Posterior vena cava (tissue), 2 donors: ENCODE measurements at regions not wholly inside any gene's neighbourhood (a gene's known extent, or its start where the extent isn't known, plus 50 kb on each side); places are given as distances from the start of the nearest gene placed in this dataset.
A peak's percentile ranks its signal among the peaks of the same experiment; 100 is the strongest.
"Not testable (repeated sequence)": the region's sequence is repeated elsewhere in the genome, so short reads cannot be mapped to it uniquely, and the experiment has no call there.

ENCODE experiments used
- DNase-seq: peaks from one replicate; pipeline ENCODE4 v3.0.0-alpha.2; 2020; ENCODE audit warnings: low spot score
- intact Hi-C, 2 donors: fragments of 100-400 bp; cut with DNase I; formaldehyde crosslinking; loops; one replicate each; pipeline versions ENCODE4 v1.14.1 to v1.14.2; 2022 to 2023
- donor health status: DM: yes; HTN: yes; CAD: no.
- donor health status: DM: yes; HTN: yes; CAD: no.

GRCh38 chrX:139078761-139079280 is 367.3 kb upstream of the FGF13 start:
- no peak for DNase-seq
- intact Hi-C loops, result no loop called here

GRCh38 chrX:139078342-139078741 is 366.8 kb upstream of the FGF13 start:
- no peak for DNase-seq

GRCh38 chrX:139077281-139078250 is 366.0 kb upstream of the FGF13 start:
- DNase-seq, result no peak
- intact Hi-C loops, result no loop called here

More at GRCh38 chrX:139078342-139078741, 366.8 kb upstream of the FGF13 start:
- intact Hi-C loops, result no loop called here

GRCh38 chrX:139063364-139063763 is 351.8 kb upstream of the FGF13 start:
- intact Hi-C loops, result no loop called here
- no peak for DNase-seq

GRCh38 chrX:139058831-139059495 is 347.4 kb upstream of the FGF13 start:
- no peak for DNase-seq

GRCh38 chrX:139052461-139052860 is 340.9 kb upstream of the FGF13 start:
- no peak for DNase-seq
- intact Hi-C loops, result no loop called here

More at GRCh38 chrX:139058831-139059495, 347.4 kb upstream of the FGF13 start:
- intact Hi-C loops, result no loop called here

- no peak for DNase-seq
- intact Hi-C loops, result no loop called here
Observed at GRCh38 chrX:139049465-139049864, 337.9 kb upstream of the FGF13 start.

GRCh38 chrX:139044680-139045079 is 333.2 kb upstream of the FGF13 start:
- DNase-seq, result no peak
- intact Hi-C loops, result no loop called here

- intact Hi-C loops, result no loop called here
- no peak for DNase-seq
Observed at GRCh38 chrX:139039041-139039440, 327.5 kb upstream of the FGF13 start.

- intact Hi-C loops, result no loop called here
- DNase-seq, result no peak
Observed at GRCh38 chrX:139026811-139027210, 315.3 kb upstream of the FGF13 start.

- intact Hi-C loops, result no loop called here
- no peak for DNase-seq
Observed at GRCh38 chrX:139026406-139026805, 314.9 kb upstream of the FGF13 start.

- intact Hi-C loops, result no loop called here
- DNase-seq, result no peak
Observed at GRCh38 chrX:139025816-139026215, 314.3 kb upstream of the FGF13 start.

- no peak for DNase-seq
- intact Hi-C loops, result no loop called here
Observed at GRCh38 chrX:139023531-139023930, 312.0 kb upstream of the FGF13 start.

- DNase-seq, result no peak
- intact Hi-C loops, result no loop called here
Observed at GRCh38 chrX:139020801-139021200, 309.3 kb upstream of the FGF13 start.

GRCh38 chrX:139018436-139018835 is 306.9 kb upstream of the FGF13 start:
- DNase-seq, result no peak
- intact Hi-C loops, result no loop called here

- DNase-seq, result no peak
- intact Hi-C loops, result no loop called here
Observed at GRCh38 chrX:139015627-139016026, 304.1 kb upstream of the FGF13 start.

- no peak for DNase-seq
- intact Hi-C loops, result no loop called here
Observed at GRCh38 chrX:139008185-139008584, 296.7 kb upstream of the FGF13 start.

- intact Hi-C loops, result not testable (repeated sequence)
- peak; percentile 76 for DNase-seq
Observed at GRCh38 chrX:139003856-139004527, 292.5 kb upstream of the FGF13 start.

- intact Hi-C loops, result no loop called here
- DNase-seq, result no peak
Observed at GRCh38 chrX:139002319-139002718, 290.8 kb upstream of the FGF13 start.

- DNase-seq, result peak; percentile 68
- intact Hi-C loops, result no loop called here
Observed at GRCh38 chrX:138996268-138996667, 284.8 kb upstream of the FGF13 start.
